ENCODE measurements at regions not wholly inside any gene's neighbourhood (a gene's known extent, or its start where the extent isn't known, plus 50 kb on each side); places are given as distances from the start of the nearest gene placed in this dataset.

DNA sequence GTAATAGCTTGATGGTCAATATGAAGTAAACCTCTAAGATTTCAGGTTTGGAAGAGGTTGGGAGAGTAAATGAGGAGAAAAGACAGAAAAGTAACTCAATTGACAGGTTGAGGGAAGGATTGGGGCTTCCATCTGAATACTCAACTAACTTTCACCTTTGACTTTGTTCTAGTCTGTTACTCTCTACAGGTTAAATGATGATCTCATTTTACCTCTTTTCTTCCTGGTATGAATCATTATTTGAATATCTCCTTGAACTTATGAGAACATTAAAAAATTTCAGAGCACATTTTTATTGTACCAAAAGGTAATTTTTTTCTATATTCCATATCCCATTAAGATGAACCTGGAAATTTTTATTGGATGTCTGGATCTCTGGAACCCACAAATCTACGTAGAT lies 87.9 kb upstream of the KCNH8 start:
- no peak for DNase-seq
- Histone ChIP-seq H3K4me1 (ENCODE audit: insufficient read depth) (no peaks in the 10 kb centered on the region), H3K27ac (no peak overlapping the region), H3K9me2 (ENCODE audit: insufficient read depth) (no peaks in the 10 kb centered on the region), H3K36me3 (ENCODE audit: low read depth) (no peaks in the 10 kb centered on the region), H3K4me3 (no peak overlapping the region), H4K20me1 (ENCODE audit: insufficient read depth) (no peaks in the 10 kb centered on the region), H3K9ac (no peak overlapping the region), H3K9me3 (ENCODE audit: low read depth) (peaks cover 3% of the 10 kb centered on the region), H3K27me3 (replicated peaks; ENCODE audit: insufficient read depth) (no peaks in the 10 kb centered on the region), H2AFZ (no peak overlapping the region), H3F3A (ENCODE audit: insufficient read depth) (no peaks in the 10 kb centered on the region), H3K4me2 (ENCODE audit: unreplicated experiment) (no peak overlapping the region), H3K79me2 (ENCODE audit: insufficient read depth) (no peaks in the 10 kb centered on the region)
- 15 to 16% methylated on average over 1 of the region's 1 CpG for WGBS, 2 experiments (ENCODE audit: low coverage in 1 of 2, low lambda C conversion rate in 2 of 2, missing lambda C conversion rate in 2 of 2)
- in situ Hi-C loops (cut with MboI), result no loop called here
- TF ChIP-seq EZH2phosphoT487 (IDR thresholded peaks at IDR 0.05; ENCODE audit: insufficient read depth, low read depth) (no peak), EZH2 (IDR thresholded peaks at IDR 0.05; ENCODE audit: insufficient read depth, poor library complexity, severe bottlenecking) (no peak)

GRCh38 chr3:19052874-19053273 lies 95.4 kb upstream of the KCNH8 start:
- Histone ChIP-seq H4K20me1 (ENCODE audit: insufficient read depth) (no peaks in the 10 kb centered on the region), H3K36me3 (ENCODE audit: low read depth) (no peaks in the 10 kb centered on the region), H3K4me3 (no peak overlapping the region), H3K4me2 (ENCODE audit: unreplicated experiment) (no peak overlapping the region), H3K79me2 (ENCODE audit: insufficient read depth) (no peaks in the 10 kb centered on the region), H3K9me2 (ENCODE audit: insufficient read depth) (peaks cover 4% of the 10 kb centered on the region; the same call in 1 of the 2 replicates), H3K27me3 (replicated peaks; ENCODE audit: insufficient read depth) (no peaks in the 10 kb centered on the region), H3K4me1 (ENCODE audit: insufficient read depth) (no peaks in the 10 kb centered on the region), H2AFZ (no peak overlapping the region), H3F3A (ENCODE audit: insufficient read depth) (no peaks in the 10 kb centered on the region), H3K27ac (no peak overlapping the region), H3K9ac (no peak overlapping the region), H3K9me3 (ENCODE audit: low read depth) (no peaks in the 10 kb centered on the region)
- no peak for DNase-seq
- in situ Hi-C loops (cut with MboI), result no loop called here
- WGBS, 2 experiments (ENCODE audit: low coverage in 1 of 2, low lambda C conversion rate in 2 of 2, missing lambda C conversion rate in 2 of 2), result 18 to 20% methylated on average over 1 of the region's 1 CpG
- no peak for TF ChIP-seq EZH2phosphoT487 (IDR thresholded peaks at IDR 0.05; ENCODE audit: insufficient read depth, low read depth)
- TF ChIP-seq EZH2 (IDR thresholded peaks at IDR 0.05; ENCODE audit: insufficient read depth, poor library complexity, severe bottlenecking), result no peak

DNA sequence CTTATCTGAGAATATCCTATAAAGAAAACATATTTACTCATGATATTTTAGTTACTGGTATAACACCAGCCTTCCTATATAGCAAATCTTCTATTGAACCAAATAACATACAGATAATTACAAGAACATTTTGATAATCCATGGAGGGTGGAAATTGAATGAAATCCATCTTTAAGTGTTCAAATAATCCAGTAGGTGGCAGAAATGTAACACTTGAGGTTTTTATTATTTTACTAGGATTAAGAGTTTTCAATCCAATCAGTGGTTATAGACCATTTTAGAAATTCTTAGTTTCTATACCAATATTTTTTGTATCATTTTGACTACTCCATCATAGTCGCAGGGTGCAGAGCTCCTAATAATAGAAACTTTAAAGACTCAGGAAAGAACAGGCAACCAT lies 101.9 kb upstream of the KCNH8 start:
- H3K79me2 ChIP-seq (ENCODE audit: insufficient read depth), result no peaks in the 10 kb centered on the region
- no peaks in the 10 kb centered on the region for H3K9me3 ChIP-seq (ENCODE audit: low read depth)
- no peak overlapping the region for H3K4me2 ChIP-seq (ENCODE audit: unreplicated experiment)
- H3K36me3 ChIP-seq (ENCODE audit: low read depth), result no peaks in the 10 kb centered on the region
- no peak overlapping the region for H3K4me3 ChIP-seq
- WGBS, 2 experiments (ENCODE audit: low coverage in 1 of 2, low lambda C conversion rate in 2 of 2, missing lambda C conversion rate in 2 of 2), result 24 to 52% methylated on average over 1 of the region's 1 CpG
- no peaks in the 10 kb centered on the region for H4K20me1 ChIP-seq (ENCODE audit: insufficient read depth)
- H3K27me3 ChIP-seq (replicated peaks; ENCODE audit: insufficient read depth), result no peaks in the 10 kb centered on the region
- no peaks in the 10 kb centered on the region for H3K9me2 ChIP-seq (ENCODE audit: insufficient read depth)
- no peaks in the 10 kb centered on the region for H3F3A ChIP-seq (ENCODE audit: insufficient read depth)
- no peak for DNase-seq
- no peaks in the 10 kb centered on the region for H3K4me1 ChIP-seq (ENCODE audit: insufficient read depth)
- H3K27ac ChIP-seq, result no peak overlapping the region
- no peak for TF ChIP-seq EZH2phosphoT487 (IDR thresholded peaks at IDR 0.05; ENCODE audit: insufficient read depth, low read depth)
- TF ChIP-seq EZH2 (IDR thresholded peaks at IDR 0.05; ENCODE audit: insufficient read depth, poor library complexity, severe bottlenecking), result no peak
- no peak overlapping the region for H2AFZ ChIP-seq
- no peak overlapping the region for H3K9ac ChIP-seq
- in situ Hi-C loops (cut with MboI), result no loop called here

- TF ChIP-seq EZH2phosphoT487 (IDR thresholded peaks at IDR 0.05; ENCODE audit: insufficient read depth, low read depth) (no peak), EZH2 (IDR thresholded peaks at IDR 0.05; ENCODE audit: insufficient read depth, poor library complexity, severe bottlenecking) (no peak)
- Histone ChIP-seq H3K9me2 (ENCODE audit: insufficient read depth) (no peaks in the 10 kb centered on the region), H3K9me3 (ENCODE audit: low read depth) (no peaks in the 10 kb centered on the region), H3K27ac (no peak overlapping the region), H2AFZ (no peak overlapping the region), H3K4me3 (no peak overlapping the region), H4K20me1 (ENCODE audit: insufficient read depth) (no peaks in the 10 kb centered on the region), H3K4me1 (ENCODE audit: insufficient read depth) (no peaks in the 10 kb centered on the region), H3K36me3 (ENCODE audit: low read depth) (no peaks in the 10 kb centered on the region), H3K27me3 (replicated peaks; ENCODE audit: insufficient read depth) (no peaks in the 10 kb centered on the region), H3K9ac (no peak overlapping the region), H3K79me2 (ENCODE audit: insufficient read depth) (no peaks in the 10 kb centered on the region), H3F3A (ENCODE audit: insufficient read depth) (no peaks in the 10 kb centered on the region), H3K4me2 (ENCODE audit: unreplicated experiment) (no peak overlapping the region)
- 11% methylated on average over 4 of the region's 4 CpGs for WGBS, 2 experiments (ENCODE audit: low coverage in 1 of 2, low lambda C conversion rate in 2 of 2, missing lambda C conversion rate in 2 of 2)
- DNase-seq, result no peak
- in situ Hi-C loops (cut with MboI), result no loop called here
These were observed 117.8 kb upstream of the KCNH8 start for GRCh38 chr3:19030522-19030839.

GRCh38 chr3:19029837-19030521 lies 118.3 kb upstream of the KCNH8 start:
- Histone ChIP-seq H3K4me1 (ENCODE audit: insufficient read depth) (no peaks in the 10 kb centered on the region), H3K27me3 (replicated peaks; ENCODE audit: insufficient read depth) (no peaks in the 10 kb centered on the region), H3K36me3 (ENCODE audit: low read depth) (no peaks in the 10 kb centered on the region), H3K9ac (no peak overlapping the region), H3K9me2 (ENCODE audit: insufficient read depth) (no peaks in the 10 kb centered on the region), H3K4me2 (ENCODE audit: unreplicated experiment) (no peak overlapping the region), H3K9me3 (ENCODE audit: low read depth) (no peaks in the 10 kb centered on the region), H3K79me2 (ENCODE audit: insufficient read depth) (no peaks in the 10 kb centered on the region), H3F3A (ENCODE audit: insufficient read depth) (no peaks in the 10 kb centered on the region), H4K20me1 (ENCODE audit: insufficient read depth) (no peaks in the 10 kb centered on the region), H3K27ac (no peak overlapping the region), H3K4me3 (no peak overlapping the region), H2AFZ (no peak overlapping the region)
- 52 to 54% methylated on average over 2 of the region's 2 CpGs for WGBS, 2 experiments (ENCODE audit: low coverage in 1 of 2, low lambda C conversion rate in 2 of 2, missing lambda C conversion rate in 2 of 2)
- in situ Hi-C loops (cut with MboI), result no loop called here
- no peak for TF ChIP-seq EZH2 (IDR thresholded peaks at IDR 0.05; ENCODE audit: insufficient read depth, poor library complexity, severe bottlenecking)
- no peak for TF ChIP-seq EZH2phosphoT487 (IDR thresholded peaks at IDR 0.05; ENCODE audit: insufficient read depth, low read depth)
- DNase-seq, result no peak

All from GM23248 (cell line).